CD14-positive monocyte (primary cell): ENCODE measurements at regions not wholly inside any gene's neighbourhood (a gene's known extent, or its start where the extent isn't known, plus 50 kb on each side); places are given as distances from the start of the nearest gene placed in this dataset.
A peak's percentile ranks its signal among the peaks of the same experiment; 100 is the strongest.

Experiments used
- DNase-seq, 3 donors: peaks; one replicate each; pipeline ENCODE4 v3.0.0-alpha.2; 2011 to 2022
- H2AFZ ChIP-seq: 2 replicates; pipeline ENCODE4 v1.6.0; 2012; ENCODE audit warnings: mild to moderate bottlenecking, low read depth, low read length, inconsistent platforms; ENCODE audit not compliant: insufficient read depth, poor library complexity, severe bottlenecking
- H3K27ac ChIP-seq, 2 donors: 1 replicate in 1 of 2; 2 replicates in 1 of 2; pipeline ENCODE4 v1.5.1; 2012 to 2013; ENCODE audit warnings: low read length in 2 of 2, control low read depth in 1 of 2, inconsistent platforms in 1 of 2, low read depth in 1 of 2, mild to moderate bottlenecking in 1 of 2
- H3K27me3 ChIP-seq, 2 donors: one replicate each; pipeline versions ENCODE4 v1.6.0 to v1.6.1; 2011 to 2013; ENCODE audit warnings: low read length in 2 of 2; ENCODE audit not compliant: control insufficient read depth in 2 of 2, insufficient read depth in 2 of 2
- H3K36me3 ChIP-seq, 2 donors: replicated peaks in 1 of 2; 1 replicate in 1 of 2; 2 replicates in 1 of 2; pipeline versions ENCODE4 v1.5.1 to v1.6.1; 2012 to 2013; ENCODE audit warnings: low read length in 2 of 2, control low read depth in 1 of 2, inconsistent platforms in 1 of 2, mild to moderate bottlenecking in 1 of 2; ENCODE audit not compliant: insufficient read depth in 2 of 2, control insufficient read depth in 1 of 2
- H3K4me1 ChIP-seq, 2 donors: 1 replicate in 1 of 2; 2 replicates in 1 of 2; pipeline versions ENCODE4 v1.5.1 to v1.6.1; 2012 to 2013; ENCODE audit warnings: low read length in 2 of 2, control low read depth in 1 of 2, inconsistent platforms in 1 of 2, mild to moderate bottlenecking in 1 of 2, moderate library complexity in 1 of 2; ENCODE audit not compliant: insufficient read depth in 2 of 2, control insufficient read depth in 1 of 2
- H3K4me2 ChIP-seq: replicated peaks from 2 replicates; pipeline ENCODE3; 2012; ENCODE audit warnings: low read length, moderate library complexity, mild to moderate bottlenecking; ENCODE audit not compliant: poor library complexity, severe bottlenecking; ENCODE audit errors: extremely low read depth
- H3K4me3 ChIP-seq, 3 experiments: fragments of 200-600 bp in 1 of 3; sonication (generic) in 1 of 3; replicated peaks in 1 of 3; 1 replicate in 2 of 3; 2 replicates in 1 of 3; pipeline ENCODE4 v1.5.1; 2011 to 2013; ENCODE audit warnings: low read length in 3 of 3, mild to moderate bottlenecking in 3 of 3, control low read depth in 2 of 3, low read depth in 2 of 3, inconsistent platforms in 1 of 3, moderate library complexity in 1 of 3
- H3K79me2 ChIP-seq: 2 replicates; pipeline ENCODE4 v1.6.0; 2012; ENCODE audit warnings: mild to moderate bottlenecking, control low read depth, inconsistent platforms, low read length, moderate library complexity; ENCODE audit not compliant: insufficient read depth
- H3K9ac ChIP-seq: 2 replicates; pipeline ENCODE4 v1.6.0; 2017; ENCODE audit warnings: low read length, mild to moderate bottlenecking; ENCODE audit not compliant: insufficient read depth, poor library complexity, severe bottlenecking
- H3K9me3 ChIP-seq, 2 donors: replicated peaks in 1 of 2; 1 replicate in 1 of 2; 2 replicates in 1 of 2; pipeline versions ENCODE4 v1.5.1 to v1.6.1; 2012 to 2013; ENCODE audit warnings: low read length in 2 of 2, control low read depth in 1 of 2; ENCODE audit not compliant: control insufficient read depth in 1 of 2, insufficient read depth in 1 of 2
- H4K20me1 ChIP-seq: 2 replicates; pipeline ENCODE4 v1.6.0; 2012; ENCODE audit warnings: mild to moderate bottlenecking, low read length, control low read depth, moderate library complexity; ENCODE audit not compliant: insufficient read depth
- H3K27ac Mint-ChIP-seq, 7 donors: one replicate each; pipeline ENCODE4 v1.8.0; 2020; ENCODE audit warnings: mild to moderate bottlenecking in 7 of 7, mixed read lengths in 7 of 7, moderate library complexity in 6 of 7, inconsistent platforms in 2 of 7
- H3K27me3 Mint-ChIP-seq, 3 donors: one replicate each; pipeline ENCODE4 v1.8.0; 2021 to 2022; ENCODE audit warnings: low read depth in 3 of 3, mild to moderate bottlenecking in 3 of 3, mixed read lengths in 3 of 3, moderate library complexity in 3 of 3, inconsistent platforms in 1 of 3
- H3K36me3 Mint-ChIP-seq, 2 donors: one replicate each; pipeline ENCODE4 v1.8.0; 2020; ENCODE audit warnings: mixed read lengths in 2 of 2, inconsistent platforms in 1 of 2, mild to moderate bottlenecking in 1 of 2
- H3K4me1 Mint-ChIP-seq: one replicate; pipeline ENCODE4 v1.8.0; 2020; ENCODE audit warnings: mild to moderate bottlenecking, mixed read lengths
- H3K4me3 Mint-ChIP-seq, 2 donors: one replicate each; pipeline ENCODE4 v1.8.0; 2020; ENCODE audit warnings: mild to moderate bottlenecking in 2 of 2, mixed read lengths in 2 of 2, moderate library complexity in 1 of 2
- H3K9me3 Mint-ChIP-seq, 7 donors: one replicate each; pipeline ENCODE4 v1.8.0; 2020 to 2022; ENCODE audit warnings: mixed read lengths in 7 of 7, mild to moderate bottlenecking in 6 of 7, moderate library complexity in 6 of 7, inconsistent platforms in 2 of 7
- CTCF ChIP-seq: fragments of 200-600 bp; IDR thresholded peaks from one replicate; pipeline ENCODE4 v1.8.0; 2022; ENCODE audit warnings: antibody characterized with exemption, mild to moderate bottlenecking
- WGBS: methylation state at CpG from one replicate; pipeline ENCODE4 v1.1.5; 2013; ENCODE audit warnings: missing lambda C conversion rate; ENCODE audit not compliant: insufficient coverage; 5-methylcytosine and 5-hydroxymethylcytosine counted together
- intact Hi-C, 2 donors: fragments of 100-400 bp; cut with micrococcal nuclease; formaldehyde crosslinking; loops; one replicate each; pipeline versions ENCODE4 v1.15.0 to v1.15.1; 2023

- no peak overlapping the region for H3K27ac ChIP-seq
- no peak overlapping the region for H2AFZ ChIP-seq
- no peak for DNase-seq
- no peak overlapping the region for H3K9ac ChIP-seq
- H4K20me1 ChIP-seq = no peaks in the 10 kb centered on the region
- Mint-ChIP-seq H3K27ac (no peak overlapping the region), H3K4me1 (no peaks in the 10 kb centered on the region), H3K36me3 (no peaks in the 10 kb centered on the region), H3K27me3 (peaks cover 0 to 2% (median under 1%) of the 10 kb centered on the region in 3 donors), H3K9me3 (peaks cover 0 to 2% (median 0%) of the 10 kb centered on the region in 7 donors), H3K4me3 (no peak overlapping the region)
- no peaks in the 10 kb centered on the region for H3K27me3 ChIP-seq
- no peaks in the 10 kb centered on the region for H3K4me1 ChIP-seq
- intact Hi-C loops = no loop called here
- no peak for TF ChIP-seq CTCF
- H3K9me3 ChIP-seq = peaks cover 0 to 3% of the 10 kb centered on the region in 2 donors
- no peaks in the 10 kb centered on the region for H3K36me3 ChIP-seq
- H3K79me2 ChIP-seq = no peaks in the 10 kb centered on the region
- H3K4me2 ChIP-seq = no peak overlapping the region
- H3K4me3 ChIP-seq = no peak overlapping the region
Observed at GRCh38 chr6:141594874-141595273, 537.9 kb upstream of the GJE1 start.

- no peak for TF ChIP-seq CTCF
- Histone ChIP-seq H3K4me2 (no peak overlapping the region), H3K4me3 (no peak overlapping the region), H3K79me2 (no peaks in the 10 kb centered on the region), H3K4me1 (no peaks in the 10 kb centered on the region), H3K9me3 (peaks cover 0 to 3% of the 10 kb centered on the region in 2 donors), H3K9ac (no peak overlapping the region), H2AFZ (no peak overlapping the region), H3K36me3 (no peaks in the 10 kb centered on the region), H4K20me1 (no peaks in the 10 kb centered on the region), H3K27ac (no peak overlapping the region), H3K27me3 (no peaks in the 10 kb centered on the region)
- Mint-ChIP-seq H3K27ac (peak overlapping the region in 1 of 7 donors; percentile 48), H3K4me3 (no peak overlapping the region), H3K9me3 (peaks cover 0 to 2% (median 0%) of the 10 kb centered on the region in 7 donors), H3K4me1 (no peaks in the 10 kb centered on the region), H3K36me3 (no peaks in the 10 kb centered on the region), H3K27me3 (no peaks in the 10 kb centered on the region)
- DNase-seq = no peak
- 100% methylated on average over 1 of the region's 2 CpGs for WGBS
- intact Hi-C loops = no loop called here
Observed at GRCh38 chr6:141593311-141593710, 539.4 kb upstream of the GJE1 start.
